Middle frontal gyrus (tissue), 1 donor: ENCODE measurements at regions not wholly inside any gene's neighbourhood (a gene's known extent, or its start where the extent isn't known, plus 50 kb on each side); places are given as distances from the start of the nearest gene placed in this dataset.

Experiments used
- DNase-seq: peaks from one replicate; pipeline ENCODE4 v3.0.0-alpha.2; 2015; ENCODE audit warnings: low spot score; ENCODE audit errors: extremely low spot score

DNA sequence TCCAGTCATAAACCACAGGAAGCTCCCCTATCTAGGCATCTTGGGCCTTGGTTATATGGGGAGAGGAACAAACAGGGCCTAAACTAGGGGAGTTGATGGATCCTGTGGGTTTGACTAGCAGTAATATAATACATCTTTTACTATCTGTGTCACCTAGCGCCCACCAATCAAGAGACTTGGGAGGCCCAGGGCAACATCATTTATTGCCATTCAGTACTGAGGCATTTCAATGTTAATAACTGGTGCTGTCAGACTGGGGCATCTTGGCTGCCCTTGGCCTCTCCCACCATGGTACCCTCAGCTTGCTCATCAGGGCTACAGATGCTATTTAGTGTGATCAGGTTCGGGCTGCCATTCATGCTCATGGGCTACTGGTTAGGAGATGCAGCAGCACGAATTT is 320.7 kb downstream of the MYCN start:
- no peak for DNase-seq

- DNase-seq = no peak
These were observed 319.9 kb downstream of the MYCN start for GRCh38 chr2:16260041-16260830.

GRCh38 chr2:16259010-16259409 is 318.7 kb downstream of the MYCN start:
- DNase-seq = no peak

- no peak for DNase-seq
These were observed 318.0 kb downstream of the MYCN start for GRCh38 chr2:16258350-16258749.

DNA sequence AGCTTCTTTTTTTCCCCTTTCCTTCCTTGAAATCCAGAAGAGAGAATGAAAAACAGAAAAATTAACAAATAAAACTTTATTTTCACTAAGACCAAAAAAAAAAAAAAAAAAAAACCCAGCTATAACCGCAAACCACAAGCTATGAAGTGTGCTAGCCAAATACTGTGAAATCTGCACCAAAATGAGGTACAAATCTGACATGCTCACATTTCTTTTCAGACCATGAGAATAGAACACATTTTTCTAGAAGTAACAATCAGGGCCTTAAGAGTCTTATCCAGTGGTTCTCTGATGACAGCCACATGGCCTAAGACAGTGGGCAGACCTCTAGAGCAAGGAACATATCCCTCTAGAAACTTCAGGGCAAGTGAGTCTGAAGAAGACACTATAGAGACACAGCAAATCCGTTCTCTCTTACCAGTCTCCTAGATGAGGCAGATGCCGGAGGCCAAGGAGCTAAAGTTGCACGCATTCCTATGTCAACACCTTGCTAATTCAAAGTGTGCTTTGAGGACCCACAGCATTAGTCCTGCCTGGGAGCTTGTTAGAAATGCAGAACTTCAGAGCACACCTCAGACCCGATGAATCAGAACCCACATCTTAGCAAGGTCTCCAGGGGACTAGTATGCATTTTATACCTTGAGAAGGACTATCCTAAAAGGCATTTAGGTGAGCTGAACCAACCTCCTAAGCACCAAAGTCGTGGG is 317.1 kb downstream of the MYCN start:
- DNase-seq = no peak

DNA sequence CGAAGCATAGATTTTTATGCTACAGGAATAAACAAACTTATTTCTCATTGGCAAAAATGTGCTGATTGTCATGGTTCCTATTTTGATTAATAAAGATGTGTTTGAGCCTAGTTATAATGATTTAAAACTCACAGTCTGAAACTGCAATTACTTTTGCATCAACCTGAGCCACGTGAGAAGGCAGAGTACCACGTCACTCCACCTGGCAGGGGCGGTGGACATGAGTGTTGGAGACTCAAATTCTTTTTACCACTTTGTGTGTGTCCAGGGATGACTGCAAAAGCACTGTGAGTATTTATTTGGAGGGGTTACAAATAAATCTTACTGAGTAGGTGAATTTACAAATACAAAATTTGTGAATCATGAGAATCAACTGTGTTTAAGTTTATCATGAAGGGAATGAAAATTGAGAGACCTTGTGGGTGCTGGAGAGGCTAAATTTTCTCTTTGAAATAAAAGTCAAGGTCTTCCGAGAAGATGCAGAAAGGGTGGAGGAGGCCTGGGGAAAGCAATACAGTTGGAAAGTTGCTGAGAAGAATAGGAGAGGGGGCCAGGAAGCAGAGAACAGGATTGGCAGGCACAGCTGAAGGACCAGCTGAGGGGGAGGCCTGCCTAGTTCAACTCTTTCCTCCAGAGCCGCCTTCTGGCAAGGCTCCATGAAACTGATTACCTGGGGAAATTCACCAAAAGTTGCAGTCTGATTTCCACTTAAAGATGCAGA is 316.4 kb downstream of the MYCN start:
- no peak for DNase-seq

GRCh38 chr2:16255120-16255519 is 314.8 kb downstream of the MYCN start:
- no peak for DNase-seq

DNA sequence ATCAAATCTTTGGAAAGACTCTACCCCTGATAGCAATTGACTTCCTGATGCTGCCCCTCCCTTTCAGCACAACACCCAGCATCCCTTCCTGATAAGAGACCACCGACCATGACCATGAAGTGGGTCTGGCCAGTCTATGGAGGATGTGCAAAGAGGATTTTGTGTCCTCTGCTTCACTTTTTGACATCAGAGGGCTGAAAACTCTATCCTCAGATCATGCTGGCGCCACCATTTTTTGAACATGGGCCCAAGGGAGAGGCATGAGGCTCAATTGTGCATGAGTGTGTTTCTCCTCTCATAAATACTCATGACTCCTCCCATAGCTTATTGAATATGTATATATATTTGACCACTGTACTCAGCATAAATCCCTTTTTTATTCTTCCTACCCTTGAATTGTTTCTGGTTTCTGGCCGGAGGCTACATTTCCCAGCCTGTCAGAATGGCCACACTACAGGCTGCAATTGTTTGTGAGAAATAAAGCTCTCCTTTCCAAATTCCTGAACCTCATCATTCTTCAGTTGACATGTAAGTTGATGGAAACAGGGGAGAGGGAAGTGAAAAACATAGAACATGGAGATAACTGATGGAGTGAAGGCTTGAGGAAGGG is 314.1 kb downstream of the MYCN start:
- no peak for DNase-seq

GRCh38 chr2:16253291-16253690 is 312.9 kb downstream of the MYCN start:
- no peak for DNase-seq

GRCh38 chr2:16252891-16253290 is 312.5 kb downstream of the MYCN start:
- no peak for DNase-seq

- DNase-seq = no peak
These were observed 311.9 kb downstream of the MYCN start for GRCh38 chr2:16252251-16252650.

- no peak for DNase-seq
These were observed 311.3 kb downstream of the MYCN start for GRCh38 chr2:16251511-16252225.

GRCh38 chr2:16250886-16251285 is 310.5 kb downstream of the MYCN start:
- no peak for DNase-seq

GRCh38 chr2:16250466-16250865 is 310.1 kb downstream of the MYCN start:
- DNase-seq = no peak

GRCh38 chr2:16250056-16250425 is 309.7 kb downstream of the MYCN start:
- no peak for DNase-seq

DNA sequence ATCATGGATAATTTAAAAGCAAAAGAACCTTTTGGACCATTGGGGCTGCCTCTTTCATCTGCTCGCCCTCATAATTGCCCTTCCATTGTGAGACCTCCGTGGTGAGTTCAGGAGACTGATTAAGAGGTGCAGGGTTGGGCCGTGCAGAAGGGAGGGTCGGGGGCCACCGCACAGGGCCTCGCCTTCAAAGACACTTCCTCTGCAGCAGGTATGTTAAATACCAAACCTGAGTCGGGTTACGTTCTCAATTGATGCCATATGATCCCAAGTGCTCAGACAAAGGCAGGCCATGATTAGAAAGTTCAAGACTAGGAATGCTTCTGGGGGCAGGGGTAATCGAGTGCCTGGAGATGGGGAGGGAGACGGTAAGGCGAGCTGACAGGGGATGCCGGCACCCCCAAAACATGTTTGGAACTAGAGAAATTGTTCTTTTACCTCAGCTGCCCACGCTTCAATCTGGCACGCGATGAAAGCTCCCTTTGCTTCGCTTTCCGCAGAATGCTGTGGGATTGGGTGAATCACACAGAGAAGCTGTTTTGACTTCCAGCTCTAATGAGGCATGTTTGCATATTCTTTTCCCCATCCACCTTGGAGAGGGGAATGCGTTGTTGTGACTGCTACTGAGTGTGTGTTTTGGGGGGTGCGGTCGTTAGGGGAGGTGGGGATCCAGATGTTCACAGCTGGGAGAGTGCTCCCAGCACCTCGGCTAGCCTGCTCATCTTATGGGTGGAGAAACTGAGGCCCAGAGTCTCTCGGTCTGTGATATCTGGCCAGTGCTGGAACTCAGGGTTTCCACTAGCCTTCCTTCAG is 309.1 kb downstream of the MYCN start:
- no peak for DNase-seq

DNA sequence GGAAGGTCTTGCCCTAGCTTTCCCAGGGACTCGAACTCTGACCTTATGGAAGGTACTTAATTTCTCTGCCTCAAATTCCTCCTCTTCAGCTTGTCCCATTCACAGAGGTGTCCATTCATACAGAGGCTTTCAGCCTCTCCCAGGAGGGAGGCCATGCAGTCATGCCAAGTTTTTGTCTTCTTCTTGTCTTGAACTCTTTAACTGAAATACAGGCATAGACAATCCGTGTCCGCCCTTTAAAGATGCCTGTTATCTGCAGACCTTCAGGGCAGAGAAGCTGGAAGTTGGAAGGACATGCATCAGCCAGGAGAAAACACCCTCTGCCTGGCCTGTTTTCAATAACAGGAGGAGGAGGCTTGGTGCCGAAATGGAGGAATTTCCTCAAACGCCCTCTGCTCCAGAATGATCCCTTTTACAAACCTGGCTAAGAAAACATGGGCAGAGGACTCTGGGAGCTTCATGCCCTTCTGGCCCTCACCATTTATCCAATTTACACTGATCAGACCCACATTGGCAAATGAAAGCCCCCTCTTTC is 308.3 kb downstream of the MYCN start:
- no peak for DNase-seq

DNA sequence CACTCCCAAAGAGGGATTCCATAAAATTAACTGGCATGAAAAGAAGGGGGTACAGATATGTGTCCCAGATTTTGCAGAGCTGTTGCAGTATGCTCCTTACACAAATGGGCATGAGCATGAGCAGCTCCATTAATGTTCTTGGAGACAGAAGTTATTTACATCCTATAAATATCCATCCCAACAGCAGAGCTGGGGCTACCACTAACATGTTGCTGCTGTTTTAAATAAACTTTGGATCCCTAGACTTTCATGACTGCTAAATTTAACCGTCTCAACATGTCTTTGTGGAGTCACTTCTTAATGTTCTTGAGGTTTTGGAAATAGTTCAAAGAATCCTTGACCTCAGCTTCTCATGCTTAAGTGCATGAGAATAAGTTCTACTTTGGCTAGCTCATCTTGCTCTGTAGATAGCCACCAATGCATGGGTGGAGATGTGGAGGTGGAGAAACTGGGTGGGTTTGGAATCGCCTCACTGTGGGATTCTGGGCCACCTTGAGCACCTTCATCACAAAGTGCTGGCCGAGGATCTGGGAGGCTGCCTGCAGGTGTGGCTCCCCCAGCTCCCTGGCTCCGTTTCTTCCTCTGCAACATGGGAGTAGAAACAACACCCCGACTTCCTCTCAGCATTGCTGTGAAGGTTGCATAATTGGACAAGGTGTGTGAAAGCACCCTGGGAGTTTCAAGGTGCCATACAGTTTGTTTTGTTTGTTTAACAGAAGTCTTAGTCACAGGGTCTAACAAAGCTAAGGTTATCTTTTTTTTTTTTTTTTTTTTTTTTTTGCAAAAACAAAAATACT is 307.2 kb downstream of the MYCN start:
- DNase-seq = no peak

DNA sequence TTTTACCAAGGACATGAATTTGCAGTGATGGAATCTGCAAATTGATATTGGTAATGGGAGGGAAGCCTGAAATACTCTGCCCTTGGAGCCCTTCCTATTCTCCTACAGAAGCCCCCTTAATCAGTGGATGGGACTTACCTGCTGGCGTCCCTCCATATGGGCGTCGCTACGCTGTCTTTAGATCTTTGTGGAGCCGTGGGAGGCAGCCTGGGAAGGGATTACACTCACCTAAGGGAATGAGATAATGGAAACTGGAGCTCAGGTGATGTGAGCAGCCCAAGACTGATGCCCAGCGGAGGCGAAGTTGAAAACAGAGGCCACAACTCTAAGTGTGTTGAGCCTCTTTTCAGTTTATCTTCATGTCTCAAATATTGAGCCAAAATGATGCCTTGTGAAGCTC is 306.6 kb downstream of the MYCN start:
- DNase-seq = no peak
